ENCODE measurements at regions not wholly inside any gene's neighbourhood (a gene's known extent, or its start where the extent isn't known, plus 50 kb on each side); places are given as distances from the start of the nearest gene placed in this dataset.

GRCh38 chr2:223389624-223390023, 212.5 kb downstream of the SCG2 start:
- no peaks in the 10 kb centered on the region for H3K9me3 ChIP-seq (replicated peaks in 1 of 2; ENCODE audit: control insufficient read depth in 1 of 2, insufficient read depth in 1 of 2, low read length in 2 of 2)
- no peaks in the 10 kb centered on the region for H3K79me2 ChIP-seq (ENCODE audit: insufficient read depth, low read length)
- peaks cover 0 to 3% (median 2%) of the 10 kb centered on the region in 7 donors for H3K9me3 Mint-ChIP-seq
- intact Hi-C loops (cut with micrococcal nuclease), result no loop called here
- H3K9ac ChIP-seq (ENCODE audit: insufficient read depth, low read length, poor library complexity, severe bottlenecking), result no peak overlapping the region
- H3K4me2 ChIP-seq (replicated peaks; ENCODE audit: extremely low read depth, low read length, poor library complexity, severe bottlenecking), result no peak overlapping the region
- no peaks in the 10 kb centered on the region for H3K27me3 ChIP-seq (ENCODE audit: control insufficient read depth in 2 of 2, insufficient read depth in 2 of 2, low read length in 2 of 2)
- no peak overlapping the region for H3K27ac Mint-ChIP-seq
- H4K20me1 ChIP-seq (ENCODE audit: insufficient read depth, low read length), result no peaks in the 10 kb centered on the region
- WGBS (ENCODE audit: insufficient coverage), result no CpG with 5 or more reads among the region's 5 CpGs
- H3K4me1 Mint-ChIP-seq, result no peaks in the 10 kb centered on the region
- no peak overlapping the region for H3K4me3 ChIP-seq (replicated peaks in 1 of 3; ENCODE audit: low read depth in 2 of 3, low read length in 3 of 3)
- no peaks in the 10 kb centered on the region for H3K27me3 Mint-ChIP-seq (ENCODE audit: low read depth in 3 of 3)
- DNase-seq, result no peak
- TF ChIP-seq CTCF (IDR thresholded peaks at IDR 0.05), result no peak
- no peak overlapping the region for H3K4me3 Mint-ChIP-seq
- no peak overlapping the region for H3K27ac ChIP-seq (ENCODE audit: low read depth in 1 of 2, low read length in 2 of 2)
- no peak overlapping the region for H2AFZ ChIP-seq (ENCODE audit: insufficient read depth, low read depth, low read length, poor library complexity, severe bottlenecking)
- H3K4me1 ChIP-seq (ENCODE audit: control insufficient read depth in 1 of 2, insufficient read depth in 2 of 2, low read length in 2 of 2), result no peaks in the 10 kb centered on the region
- H3K36me3 ChIP-seq (replicated peaks in 1 of 2; ENCODE audit: control insufficient read depth in 1 of 2, insufficient read depth in 2 of 2, low read length in 2 of 2), result no peaks in the 10 kb centered on the region
- no peaks in the 10 kb centered on the region for H3K36me3 Mint-ChIP-seq

GRCh38 chr2:223396993-223397392, 205.2 kb downstream of the SCG2 start:
- H4K20me1 ChIP-seq (ENCODE audit: insufficient read depth, low read length), result no peaks in the 10 kb centered on the region
- H3K36me3 Mint-ChIP-seq, result no peaks in the 10 kb centered on the region
- no peaks in the 10 kb centered on the region for H3K27me3 ChIP-seq (ENCODE audit: control insufficient read depth in 2 of 2, insufficient read depth in 2 of 2, low read length in 2 of 2)
- WGBS (ENCODE audit: insufficient coverage), result no CpG with 5 or more reads among the region's 2 CpGs
- H3K4me1 ChIP-seq (ENCODE audit: control insufficient read depth in 1 of 2, insufficient read depth in 2 of 2, low read length in 2 of 2), result no peaks in the 10 kb centered on the region
- H3K9ac ChIP-seq (ENCODE audit: insufficient read depth, low read length, poor library complexity, severe bottlenecking), result no peak overlapping the region
- DNase-seq, result no peak
- no peak overlapping the region for H3K4me3 ChIP-seq (replicated peaks in 1 of 3; ENCODE audit: low read depth in 2 of 3, low read length in 3 of 3)
- TF ChIP-seq CTCF (IDR thresholded peaks at IDR 0.05), result no peak
- H3K4me3 Mint-ChIP-seq, result no peak overlapping the region
- no peaks in the 10 kb centered on the region for H3K36me3 ChIP-seq (replicated peaks in 1 of 2; ENCODE audit: control insufficient read depth in 1 of 2, insufficient read depth in 2 of 2, low read length in 2 of 2)
- H3K27me3 Mint-ChIP-seq (ENCODE audit: low read depth in 3 of 3), result no peaks in the 10 kb centered on the region
- intact Hi-C loops (cut with micrococcal nuclease), result no loop called here
- peaks cover 0 to 7% (median 2%) of the 10 kb centered on the region in 7 donors for H3K9me3 Mint-ChIP-seq
- H3K9me3 ChIP-seq (replicated peaks in 1 of 2; ENCODE audit: control insufficient read depth in 1 of 2, insufficient read depth in 1 of 2, low read length in 2 of 2), result no peaks in the 10 kb centered on the region
- H3K27ac Mint-ChIP-seq, result no peak overlapping the region
- no peaks in the 10 kb centered on the region for H3K79me2 ChIP-seq (ENCODE audit: insufficient read depth, low read length)
- no peak overlapping the region for H2AFZ ChIP-seq (ENCODE audit: insufficient read depth, low read depth, low read length, poor library complexity, severe bottlenecking)
- H3K4me2 ChIP-seq (replicated peaks; ENCODE audit: extremely low read depth, low read length, poor library complexity, severe bottlenecking), result no peak overlapping the region
- H3K27ac ChIP-seq (ENCODE audit: low read depth in 1 of 2, low read length in 2 of 2), result no peak overlapping the region
- no peaks in the 10 kb centered on the region for H3K4me1 Mint-ChIP-seq
